HG03139 (cell line): ENCODE measurements at regions not wholly inside any gene's neighbourhood (a gene's known extent, or its start where the extent isn't known, plus 50 kb on each side); places are given as distances from the start of the nearest gene placed in this dataset.

Experiments
- ATAC-seq: cut with Tn5 transposase; IDR thresholded peaks from one replicate; pipeline ENCODE4 v1.9.1; 2021; ENCODE audit not compliant: unreplicated experiment

- no peak for ATAC-seq
These were observed 439.2 kb downstream of the SETBP1 start for GRCh38 chr18:45119876-45120275.

- ATAC-seq, result no peak
These were observed 440.5 kb downstream of the SETBP1 start for GRCh38 chr18:45121146-45121545.

GRCh38 chr18:45122506-45122905 is 441.8 kb downstream of the SETBP1 start:
- no peak for ATAC-seq

GRCh38 chr18:45127405-45127804 is 446.7 kb downstream of the SETBP1 start:
- ATAC-seq, result no peak

GRCh38 chr18:45133276-45133675 is 452.6 kb downstream of the SETBP1 start:
- ATAC-seq, result no peak

- no peak for ATAC-seq
These were observed 455.8 kb downstream of the SETBP1 start for GRCh38 chr18:45136381-45137086.

GRCh38 chr18:45137087-45137419 is 456.4 kb downstream of the SETBP1 start:
- no peak for ATAC-seq

- ATAC-seq, result no peak
These were observed 458.8 kb downstream of the SETBP1 start for GRCh38 chr18:45139478-45139877.

GRCh38 chr18:45142868-45143267 is 462.2 kb downstream of the SETBP1 start:
- ATAC-seq, result no peak

- no peak for ATAC-seq
These were observed 465.6 kb upstream of the SLC14A2 start for GRCh38 chr18:45149712-45150111.

GRCh38 chr18:45151645-45152044 is 463.6 kb upstream of the SLC14A2 start:
- no peak for ATAC-seq

- ATAC-seq, result no peak
These were observed 459.8 kb upstream of the SLC14A2 start for GRCh38 chr18:45155526-45155925.

- no peak for ATAC-seq
These were observed 458.3 kb upstream of the SLC14A2 start for GRCh38 chr18:45156946-45157345.

- ATAC-seq, result no peak
These were observed 457.7 kb upstream of the SLC14A2 start for GRCh38 chr18:45157576-45157975.

GRCh38 chr18:45161850-45162249 is 453.4 kb upstream of the SLC14A2 start:
- ATAC-seq, result peak; percentile 89

GRCh38 chr18:45163871-45164270 is 451.4 kb upstream of the SLC14A2 start:
- ATAC-seq, result no peak

GRCh38 chr18:45164551-45164950 is 450.7 kb upstream of the SLC14A2 start:
- no peak for ATAC-seq

GRCh38 chr18:45165176-45165713 is 450.0 kb upstream of the SLC14A2 start:
- no peak for ATAC-seq

GRCh38 chr18:45165871-45166270 is 449.4 kb upstream of the SLC14A2 start:
- ATAC-seq, result no peak

GRCh38 chr18:45166341-45166835 is 448.9 kb upstream of the SLC14A2 start:
- no peak for ATAC-seq

- no peak for ATAC-seq
These were observed 448.3 kb upstream of the SLC14A2 start for GRCh38 chr18:45166836-45167551.

- ATAC-seq, result no peak
These were observed 447.5 kb upstream of the SLC14A2 start for GRCh38 chr18:45167631-45168280.
